ENCODE measurements at regions not wholly inside any gene's neighbourhood (a gene's known extent, or its start where the extent isn't known, plus 50 kb on each side); places are given as distances from the start of the nearest gene placed in this dataset.
"Not testable (repeated sequence)": the region's sequence is repeated elsewhere in the genome, so short reads cannot be mapped to it uniquely, and the experiment has no call there.

- not testable (repeated sequence) for TF ChIP-seq CTCF (conservative IDR thresholded peaks at IDR 0.05 in 1 of 2, IDR thresholded peaks at IDR 0.05 in 1 of 2; ENCODE audit: extremely low read depth in 1 of 2, insufficient read depth in 1 of 2, low read depth in 1 of 2, low read length in 2 of 2); EZH2 (IDR thresholded peaks at IDR 0.05; ENCODE audit: borderline replicate concordance, low read length)
These were observed 2885.9 kb downstream of the RPIA start for GRCh38 chr2:91577406-91577805.

Data from mammary epithelial cell (primary cell).